ENCODE measurements at regions not wholly inside any gene's neighbourhood (a gene's known extent, or its start where the extent isn't known, plus 50 kb on each side); places are given as distances from the start of the nearest gene placed in this dataset.
"Not testable (repeated sequence)": the region's sequence is repeated elsewhere in the genome, so short reads cannot be mapped to it uniquely, and the experiment has no call there.

DNA sequence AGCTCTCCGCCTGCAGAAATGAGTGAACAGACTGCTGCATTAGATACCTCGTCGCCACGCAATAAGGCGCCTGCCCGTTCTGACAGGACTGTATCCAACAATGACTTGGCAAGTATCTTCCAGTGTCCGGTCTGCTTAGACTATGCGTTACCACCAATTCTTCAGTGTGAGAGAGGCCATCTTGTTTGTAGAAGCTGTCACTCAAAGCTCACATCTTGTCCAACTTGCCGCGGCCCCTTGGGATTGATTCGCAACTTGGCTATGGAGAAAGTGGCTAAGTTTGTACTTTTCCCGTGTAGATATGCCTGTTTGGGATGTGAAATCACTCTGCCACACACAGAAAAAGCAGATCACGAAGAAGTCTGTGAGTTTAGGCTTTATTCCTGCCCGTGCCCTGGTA lies 172.0 kb upstream of the MAGEB16 start:
- H3K27me3 ChIP-seq (ENCODE audit: insufficient read depth, low read length): no peaks in the 10 kb centered on the region

GRCh38 chrX:35635971-35636370 lies 162.2 kb upstream of the MAGEB16 start:
- H3K4me3 ChIP-seq (ENCODE audit: low read length); H3K27me3 ChIP-seq (ENCODE audit: insufficient read depth, low read length); H3K9ac ChIP-seq (ENCODE audit: low read depth, low read length); H3K36me3 ChIP-seq (ENCODE audit: insufficient read depth, low read depth, low read length); H3K27ac ChIP-seq (ENCODE audit: low read length); H3K4me1 ChIP-seq (ENCODE audit: insufficient read depth, low read length); H3K9me3 ChIP-seq (ENCODE audit: insufficient read depth, low read depth, low read length): not testable (repeated sequence)

More for the DNA sequence above, 172.0 kb upstream of the MAGEB16 start:
- Histone ChIP-seq H3K9ac (ENCODE audit: low read depth, low read length) (no peak overlapping the region), H3K27ac (ENCODE audit: low read length) (no peak overlapping the region), H3K4me1 (ENCODE audit: insufficient read depth, low read length) (no peaks in the 10 kb centered on the region), H3K9me3 (ENCODE audit: insufficient read depth, low read depth, low read length) (no peaks in the 10 kb centered on the region; the same call in 1 of the 2 replicates), H3K4me3 (ENCODE audit: low read length) (no peak overlapping the region), H3K36me3 (ENCODE audit: insufficient read depth, low read depth, low read length) (no peaks in the 10 kb centered on the region)

DNA sequence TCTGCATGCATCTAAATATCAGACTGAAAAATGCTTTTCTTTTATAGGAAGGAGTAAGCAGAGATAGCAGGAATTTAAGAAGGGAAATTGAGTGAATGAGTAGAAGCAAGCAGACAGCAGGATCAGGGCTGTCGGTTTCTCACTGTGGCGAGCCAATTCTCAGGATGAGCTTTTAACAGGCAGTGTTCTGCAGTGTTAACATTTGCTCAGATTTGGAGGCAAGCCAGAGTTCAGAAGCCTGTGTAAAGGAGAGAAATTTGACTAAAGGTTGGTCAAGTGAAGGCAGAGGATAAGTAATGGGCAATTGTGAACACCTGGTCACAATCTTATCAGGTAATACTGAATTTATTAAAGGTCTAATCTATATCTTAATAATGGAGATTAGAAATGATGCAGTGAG lies 133.3 kb upstream of the MAGEB16 start:
- Histone ChIP-seq H3K4me1 (ENCODE audit: insufficient read depth, low read length) (no peaks in the 10 kb centered on the region), H3K27ac (ENCODE audit: low read length) (no peak overlapping the region), H3K4me3 (ENCODE audit: low read length) (no peak overlapping the region), H3K9me3 (ENCODE audit: insufficient read depth, low read depth, low read length) (no peaks in the 10 kb centered on the region), H3K9ac (ENCODE audit: low read depth, low read length) (no peak overlapping the region), H3K36me3 (ENCODE audit: insufficient read depth, low read depth, low read length) (no peaks in the 10 kb centered on the region), H3K27me3 (ENCODE audit: insufficient read depth, low read length) (no peaks in the 10 kb centered on the region)

DNA sequence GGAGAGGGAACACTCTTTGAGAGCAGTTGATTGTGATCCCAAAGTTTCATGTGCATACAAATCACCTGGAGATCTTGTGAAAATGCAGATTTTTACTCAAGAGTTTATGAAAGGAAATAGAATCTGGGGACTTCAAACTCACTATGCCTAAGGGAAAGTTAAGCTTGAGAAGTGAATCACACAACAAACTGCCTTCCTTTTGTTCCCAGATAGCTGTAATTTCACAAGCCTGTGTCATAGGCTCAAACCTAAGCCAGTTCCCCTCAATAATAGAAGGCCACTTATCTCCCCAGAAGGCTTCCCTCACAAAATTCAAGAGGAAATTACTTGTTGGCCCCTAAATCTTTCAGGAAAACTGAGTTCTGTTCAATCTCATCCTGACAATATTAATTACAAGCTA lies 132.8 kb upstream of the MAGEB16 start:
- H3K27ac ChIP-seq (ENCODE audit: low read length): no peak overlapping the region
- H3K4me1 ChIP-seq (ENCODE audit: insufficient read depth, low read length): no peaks in the 10 kb centered on the region
- H3K9me3 ChIP-seq (ENCODE audit: insufficient read depth, low read depth, low read length): no peaks in the 10 kb centered on the region
- no peak overlapping the region for H3K4me3 ChIP-seq (ENCODE audit: low read length)
- H3K27me3 ChIP-seq (ENCODE audit: insufficient read depth, low read length): no peaks in the 10 kb centered on the region
- no peaks in the 10 kb centered on the region for H3K36me3 ChIP-seq (ENCODE audit: insufficient read depth, low read depth, low read length)
- H3K9ac ChIP-seq (ENCODE audit: low read depth, low read length): no peak overlapping the region

DNA sequence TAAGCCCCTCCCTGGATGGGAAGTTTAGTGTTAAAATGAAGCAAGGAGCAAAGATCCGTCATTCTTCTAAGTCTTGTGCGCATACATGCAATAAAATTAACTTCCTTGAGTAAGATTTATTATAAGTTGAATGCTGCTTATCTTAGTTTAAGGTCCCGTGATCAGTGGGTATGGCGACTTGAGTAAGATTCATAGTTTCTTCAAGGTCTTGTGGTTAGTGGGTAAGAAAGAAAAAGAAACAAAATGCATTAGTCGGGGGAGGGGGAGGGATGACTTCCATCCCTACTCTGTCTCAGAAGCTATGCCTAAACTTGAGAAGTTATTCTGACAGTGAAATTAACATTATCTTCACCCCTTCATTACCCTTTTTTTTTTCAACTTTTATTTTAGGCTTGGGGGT lies 127.3 kb upstream of the MAGEB16 start:
- Histone ChIP-seq H3K27me3 (ENCODE audit: insufficient read depth, low read length) (no peaks in the 10 kb centered on the region), H3K9ac (ENCODE audit: low read depth, low read length) (no peak overlapping the region), H3K9me3 (ENCODE audit: insufficient read depth, low read depth, low read length) (no peaks in the 10 kb centered on the region), H3K36me3 (ENCODE audit: insufficient read depth, low read depth, low read length) (no peaks in the 10 kb centered on the region), H3K27ac (ENCODE audit: low read length) (no peak overlapping the region), H3K4me1 (ENCODE audit: insufficient read depth, low read length) (no peaks in the 10 kb centered on the region), H3K4me3 (ENCODE audit: low read length) (no peak overlapping the region)

- H3K9ac ChIP-seq (ENCODE audit: low read depth, low read length): no peak overlapping the region
- H3K36me3 ChIP-seq (ENCODE audit: insufficient read depth, low read depth, low read length): no peaks in the 10 kb centered on the region
- no peak overlapping the region for H3K4me3 ChIP-seq (ENCODE audit: low read length)
- H3K27ac ChIP-seq (ENCODE audit: low read length): no peak overlapping the region
- no peaks in the 10 kb centered on the region for H3K27me3 ChIP-seq (ENCODE audit: insufficient read depth, low read length)
- no peaks in the 10 kb centered on the region for H3K9me3 ChIP-seq (ENCODE audit: insufficient read depth, low read depth, low read length)
- no peaks in the 10 kb centered on the region for H3K4me1 ChIP-seq (ENCODE audit: insufficient read depth, low read length)
Measured at GRCh38 chrX:35675151-35675550, 123.0 kb upstream of the MAGEB16 start.

DNA sequence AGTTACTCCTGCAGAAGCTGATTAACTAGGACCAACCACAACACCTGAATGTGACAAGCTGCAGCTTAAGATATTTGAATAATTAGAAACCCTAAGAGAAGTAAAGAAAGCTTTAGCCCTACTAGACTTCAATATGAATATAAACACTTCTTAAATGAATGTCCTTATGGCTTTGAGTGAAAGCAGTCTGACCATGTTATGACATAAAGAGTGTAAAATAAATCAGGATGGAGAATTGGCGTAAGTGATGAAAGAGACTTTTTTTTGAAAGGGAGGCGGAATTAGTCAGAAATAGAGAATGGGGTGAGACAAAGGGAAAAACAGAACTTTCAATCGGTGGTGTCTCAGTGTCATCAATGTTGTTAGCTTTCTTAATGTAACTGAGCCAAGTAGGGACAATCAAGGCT lies 117.2 kb upstream of the MAGEB16 start:
- H3K9ac ChIP-seq (ENCODE audit: low read depth, low read length): no peak overlapping the region
- H3K27me3 ChIP-seq (ENCODE audit: insufficient read depth, low read length): no peaks in the 10 kb centered on the region
- H3K27ac ChIP-seq (ENCODE audit: low read length): no peak overlapping the region
- no peaks in the 10 kb centered on the region for H3K4me1 ChIP-seq (ENCODE audit: insufficient read depth, low read length)
- H3K4me3 ChIP-seq (ENCODE audit: low read length): no peak overlapping the region
- H3K36me3 ChIP-seq (ENCODE audit: insufficient read depth, low read depth, low read length): no peaks in the 10 kb centered on the region
- H3K9me3 ChIP-seq (ENCODE audit: insufficient read depth, low read depth, low read length): no peaks in the 10 kb centered on the region

- no peaks in the 10 kb centered on the region for H3K36me3 ChIP-seq (ENCODE audit: insufficient read depth, low read depth, low read length)
- H3K4me1 ChIP-seq (ENCODE audit: insufficient read depth, low read length): no peaks in the 10 kb centered on the region
- H3K9me3 ChIP-seq (ENCODE audit: insufficient read depth, low read depth, low read length): no peaks in the 10 kb centered on the region
- no peak overlapping the region for H3K4me3 ChIP-seq (ENCODE audit: low read length)
- H3K27me3 ChIP-seq (ENCODE audit: insufficient read depth, low read length): no peaks in the 10 kb centered on the region
- no peak overlapping the region for H3K27ac ChIP-seq (ENCODE audit: low read length)
- H3K9ac ChIP-seq (ENCODE audit: low read depth, low read length): no peak overlapping the region
Measured at GRCh38 chrX:35682476-35682875, 115.7 kb upstream of the MAGEB16 start.

DNA sequence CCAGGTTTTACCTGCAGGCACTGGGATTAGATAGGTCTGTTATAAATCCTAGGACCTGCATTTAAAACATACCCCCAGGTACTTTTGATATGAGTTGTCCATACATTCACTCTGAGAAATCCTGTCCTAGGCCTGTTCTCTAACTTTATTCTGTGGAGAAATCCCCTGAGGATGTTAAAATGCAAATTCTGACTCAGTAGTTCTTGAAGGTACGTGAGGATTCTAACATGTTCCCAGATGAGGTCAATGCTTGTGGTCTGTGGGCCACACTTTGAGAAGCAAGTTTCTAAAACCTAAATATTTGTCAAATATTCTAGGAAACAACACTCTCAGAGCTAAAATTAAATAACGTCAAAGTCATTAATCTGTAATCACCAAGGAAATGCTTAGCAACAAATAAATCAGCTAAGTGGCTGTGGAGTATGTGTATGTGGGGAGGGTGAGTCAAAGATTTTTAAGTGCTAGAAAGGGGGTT lies 101.3 kb upstream of the MAGEB16 start:
- H3K9ac ChIP-seq (ENCODE audit: low read depth, low read length): no peak overlapping the region
- no peak overlapping the region for H3K27ac ChIP-seq (ENCODE audit: low read length)
- H3K9me3 ChIP-seq (ENCODE audit: insufficient read depth, low read depth, low read length): no peaks in the 10 kb centered on the region
- no peaks in the 10 kb centered on the region for H3K36me3 ChIP-seq (ENCODE audit: insufficient read depth, low read depth, low read length)
- H3K4me1 ChIP-seq (ENCODE audit: insufficient read depth, low read length): peaks cover 3% of the 10 kb centered on the region; the same call in 1 of the 2 replicates
- H3K27me3 ChIP-seq (ENCODE audit: insufficient read depth, low read length): peaks cover 5% of the 10 kb centered on the region; the same call in 1 of the 2 replicates
- no peak overlapping the region for H3K4me3 ChIP-seq (ENCODE audit: low read length)

DNA sequence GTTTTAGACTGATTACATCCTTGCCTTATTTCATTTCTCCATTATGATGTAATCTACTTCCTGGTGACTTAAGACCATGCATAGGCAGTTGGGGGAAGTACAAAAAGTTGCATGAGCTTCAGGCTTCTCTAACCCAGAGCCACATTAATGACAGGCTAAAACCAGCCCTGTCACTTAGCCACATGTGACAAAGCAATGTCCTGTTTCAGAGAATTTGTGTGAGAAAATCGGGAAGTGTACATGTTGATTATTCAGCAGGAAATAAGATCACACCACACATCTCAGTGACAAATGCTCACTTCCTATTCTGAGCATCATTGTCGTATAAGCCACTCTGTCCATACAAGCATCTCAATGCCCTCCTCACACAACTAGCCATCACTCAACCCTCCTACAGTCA lies 98.5 kb upstream of the MAGEB16 start:
- Histone ChIP-seq H3K4me1 (ENCODE audit: insufficient read depth, low read length) (peaks cover 3% of the 10 kb centered on the region; the same call in 1 of the 2 replicates), H3K36me3 (ENCODE audit: insufficient read depth, low read depth, low read length) (no peaks in the 10 kb centered on the region), H3K4me3 (ENCODE audit: low read length) (no peak overlapping the region), H3K27me3 (ENCODE audit: insufficient read depth, low read length) (peaks cover 5% of the 10 kb centered on the region; the same call in 1 of the 2 replicates), H3K27ac (ENCODE audit: low read length) (no peak overlapping the region), H3K9me3 (ENCODE audit: insufficient read depth, low read depth, low read length) (no peaks in the 10 kb centered on the region), H3K9ac (ENCODE audit: low read depth, low read length) (no peak overlapping the region)

DNA sequence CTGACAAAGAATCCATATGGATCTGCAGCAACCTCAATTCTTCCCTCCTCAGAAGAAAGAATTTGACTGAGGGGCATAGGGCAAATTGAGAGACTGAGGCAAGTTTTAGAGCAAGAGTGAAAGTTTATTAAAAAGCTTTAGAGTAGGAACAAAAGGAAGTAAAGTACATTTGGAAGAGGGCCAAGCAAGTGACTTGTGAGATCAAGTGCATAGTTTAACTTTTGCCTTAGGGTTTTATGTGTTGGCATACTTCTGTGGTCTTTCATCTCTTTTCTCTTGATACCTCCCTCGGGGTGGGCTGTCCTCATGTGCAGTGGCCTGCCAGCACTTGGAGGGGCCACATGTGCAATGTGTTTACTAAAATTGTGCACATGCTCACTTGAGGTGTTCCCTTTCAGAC lies 98.0 kb upstream of the MAGEB16 start:
- no peaks in the 10 kb centered on the region for H3K9me3 ChIP-seq (ENCODE audit: insufficient read depth, low read depth, low read length)
- no peak overlapping the region for H3K27ac ChIP-seq (ENCODE audit: low read length)
- H3K27me3 ChIP-seq (ENCODE audit: insufficient read depth, low read length): peaks cover 5% of the 10 kb centered on the region; the same call in 1 of the 2 replicates
- H3K4me1 ChIP-seq (ENCODE audit: insufficient read depth, low read length): peaks cover 3% of the 10 kb centered on the region; the same call in 1 of the 2 replicates
- H3K9ac ChIP-seq (ENCODE audit: low read depth, low read length): no peak overlapping the region
- H3K4me3 ChIP-seq (ENCODE audit: low read length): no peak overlapping the region
- no peaks in the 10 kb centered on the region for H3K36me3 ChIP-seq (ENCODE audit: insufficient read depth, low read depth, low read length)

DNA sequence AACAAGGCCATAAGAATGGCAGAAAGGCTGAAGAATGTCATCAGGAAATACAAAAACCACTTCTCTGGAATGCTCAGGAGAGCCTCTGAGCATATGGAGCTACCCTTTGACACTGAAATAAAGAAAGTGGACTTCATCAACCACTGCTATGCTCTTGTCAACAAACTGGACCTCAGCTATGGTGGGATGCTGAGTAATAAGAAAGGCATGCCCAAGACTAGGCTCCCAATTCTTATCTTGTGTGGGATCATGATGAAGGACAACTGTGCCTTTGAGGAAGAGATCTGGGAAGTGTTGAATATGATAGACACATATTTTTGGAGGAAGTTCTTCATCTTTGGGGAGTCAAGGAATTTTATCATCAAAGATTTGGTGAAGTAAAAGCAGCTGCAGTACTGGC lies 86.9 kb upstream of the MAGEB16 start:
- Histone ChIP-seq H3K4me1 (ENCODE audit: insufficient read depth, low read length) (no peaks in the 10 kb centered on the region), H3K27ac (ENCODE audit: low read length) (no peak overlapping the region), H3K4me3 (ENCODE audit: low read length) (no peak overlapping the region), H3K27me3 (ENCODE audit: insufficient read depth, low read length) (no peaks in the 10 kb centered on the region), H3K9me3 (ENCODE audit: insufficient read depth, low read depth, low read length) (no peaks in the 10 kb centered on the region), H3K9ac (ENCODE audit: low read depth, low read length) (no peak overlapping the region), H3K36me3 (ENCODE audit: insufficient read depth, low read depth, low read length) (no peaks in the 10 kb centered on the region)

- Histone ChIP-seq H3K27ac (ENCODE audit: low read length) (no peak overlapping the region), H3K4me3 (ENCODE audit: low read length) (no peak overlapping the region)
Measured at GRCh38 chrX:35722128-35722527, 76.0 kb upstream of the MAGEB16 start.

More at GRCh38 chrX:35722128-35722527, 76.0 kb upstream of the MAGEB16 start:
- Histone ChIP-seq H3K36me3 (ENCODE audit: insufficient read depth, low read depth, low read length) (no peaks in the 10 kb centered on the region), H3K9ac (ENCODE audit: low read depth, low read length) (no peak overlapping the region), H3K9me3 (ENCODE audit: insufficient read depth, low read depth, low read length) (no peaks in the 10 kb centered on the region), H3K4me1 (ENCODE audit: insufficient read depth, low read length) (no peaks in the 10 kb centered on the region), H3K27me3 (ENCODE audit: insufficient read depth, low read length) (peaks cover 26% of the 10 kb centered on the region)
